ENCODE measurements at regions not wholly inside any gene's neighbourhood (a gene's known extent, or its start where the extent isn't known, plus 50 kb on each side); places are given as distances from the start of the nearest gene placed in this dataset.
A peak's percentile ranks its signal among the peaks of the same experiment; 100 is the strongest.

DNA sequence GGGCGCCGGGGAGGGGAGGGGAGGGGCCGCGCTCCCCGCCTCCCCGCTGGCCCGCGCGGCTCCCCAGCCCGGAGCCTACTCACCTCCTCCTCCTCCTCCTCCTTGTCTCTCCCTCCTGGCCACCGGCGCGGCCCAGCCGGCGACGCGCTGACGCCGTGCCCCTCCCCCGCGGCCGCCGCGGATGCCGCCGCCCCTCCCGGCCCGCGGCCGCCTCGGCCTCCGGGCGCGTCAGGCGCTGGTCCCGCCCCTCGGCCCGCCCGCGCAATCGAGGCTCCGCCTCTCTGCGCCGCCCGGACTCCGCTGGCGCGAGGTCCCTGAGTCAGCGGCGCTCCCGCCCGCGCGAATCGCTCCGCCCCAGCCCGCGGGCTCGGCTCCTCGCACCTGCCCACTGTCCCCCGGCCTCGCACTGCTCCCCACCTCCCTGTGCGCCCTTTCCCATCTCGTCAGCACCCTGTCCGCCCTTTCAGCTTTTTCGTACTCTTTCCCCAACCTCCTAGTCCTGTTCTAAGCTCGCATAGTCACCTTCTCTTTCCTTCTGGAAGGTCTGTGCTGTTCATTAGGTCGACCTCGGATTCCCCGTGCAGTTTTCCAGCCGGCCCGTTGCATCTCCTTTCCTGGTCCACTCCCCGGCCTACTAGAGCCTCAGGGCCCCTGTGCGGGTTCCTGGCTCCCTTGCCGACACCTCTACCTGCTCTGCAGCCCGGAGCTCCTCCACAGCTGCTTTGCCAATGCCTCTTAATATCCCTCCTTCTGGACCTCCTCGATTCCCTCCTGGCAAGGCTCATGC lies 187.4 kb downstream of the ZEB2 start (continued):
- TF ChIP-seq, protein P1, sequence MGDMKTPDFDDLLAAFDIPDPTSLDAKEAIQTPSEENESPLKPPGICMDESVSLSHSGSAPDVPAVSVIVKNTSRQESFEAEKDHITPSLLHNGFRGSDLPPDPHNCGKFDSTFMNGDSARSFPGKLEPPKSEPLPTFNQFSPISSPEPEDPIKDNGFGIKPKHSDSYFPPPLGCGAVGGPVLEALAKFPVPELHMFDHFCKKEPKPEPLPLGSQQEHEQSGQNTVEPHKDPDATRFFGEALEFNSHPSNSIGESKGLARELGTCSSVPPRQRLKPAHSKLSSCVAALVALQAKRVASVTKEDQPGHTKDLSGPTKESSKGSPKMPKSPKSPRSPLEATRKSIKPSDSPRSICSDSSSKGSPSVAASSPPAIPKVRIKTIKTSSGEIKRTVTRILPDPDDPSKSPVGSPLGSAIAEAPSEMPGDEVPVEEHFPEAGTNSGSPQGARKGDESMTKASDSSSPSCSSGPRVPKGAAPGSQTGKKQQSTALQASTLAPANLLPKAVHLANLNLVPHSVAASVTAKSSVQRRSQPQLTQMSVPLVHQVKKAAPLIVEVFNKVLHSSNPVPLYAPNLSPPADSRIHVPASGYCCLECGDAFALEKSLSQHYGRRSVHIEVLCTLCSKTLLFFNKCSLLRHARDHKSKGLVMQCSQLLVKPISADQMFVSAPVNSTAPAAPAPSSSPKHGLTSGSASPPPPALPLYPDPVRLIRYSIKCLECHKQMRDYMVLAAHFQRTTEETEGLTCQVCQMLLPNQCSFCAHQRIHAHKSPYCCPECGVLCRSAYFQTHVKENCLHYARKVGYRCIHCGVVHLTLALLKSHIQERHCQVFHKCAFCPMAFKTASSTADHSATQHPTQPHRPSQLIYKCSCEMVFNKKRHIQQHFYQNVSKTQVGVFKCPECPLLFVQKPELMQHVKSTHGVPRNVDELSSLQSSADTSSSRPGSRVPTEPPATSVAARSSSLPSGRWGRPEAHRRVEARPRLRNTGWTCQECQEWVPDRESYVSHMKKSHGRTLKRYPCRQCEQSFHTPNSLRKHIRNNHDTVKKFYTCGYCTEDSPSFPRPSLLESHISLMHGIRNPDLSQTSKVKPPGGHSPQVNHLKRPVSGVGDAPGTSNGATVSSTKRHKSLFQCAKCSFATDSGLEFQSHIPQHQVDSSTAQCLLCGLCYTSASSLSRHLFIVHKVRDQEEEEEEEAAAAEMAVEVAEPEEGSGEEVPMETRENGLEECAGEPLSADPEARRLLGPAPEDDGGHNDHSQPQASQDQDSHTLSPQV (IDR thresholded peaks at IDR 0.05): peak; percentile 78
- TF ChIP-seq, protein P2, sequence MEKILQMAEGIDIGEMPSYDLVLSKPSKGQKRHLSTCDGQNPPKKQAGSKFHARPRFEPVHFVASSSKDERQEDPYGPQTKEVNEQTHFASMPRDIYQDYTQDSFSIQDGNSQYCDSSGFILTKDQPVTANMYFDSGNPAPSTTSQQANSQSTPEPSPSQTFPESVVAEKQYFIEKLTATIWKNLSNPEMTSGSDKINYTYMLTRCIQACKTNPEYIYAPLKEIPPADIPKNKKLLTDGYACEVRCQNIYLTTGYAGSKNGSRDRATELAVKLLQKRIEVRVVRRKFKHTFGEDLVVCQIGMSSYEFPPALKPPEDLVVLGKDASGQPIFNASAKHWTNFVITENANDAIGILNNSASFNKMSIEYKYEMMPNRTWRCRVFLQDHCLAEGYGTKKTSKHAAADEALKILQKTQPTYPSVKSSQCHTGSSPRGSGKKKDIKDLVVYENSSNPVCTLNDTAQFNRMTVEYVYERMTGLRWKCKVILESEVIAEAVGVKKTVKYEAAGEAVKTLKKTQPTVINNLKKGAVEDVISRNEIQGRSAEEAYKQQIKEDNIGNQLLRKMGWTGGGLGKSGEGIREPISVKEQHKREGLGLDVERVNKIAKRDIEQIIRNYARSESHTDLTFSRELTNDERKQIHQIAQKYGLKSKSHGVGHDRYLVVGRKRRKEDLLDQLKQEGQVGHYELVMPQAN (IDR thresholded peaks at IDR 0.05; ENCODE audit: borderline replicate concordance): 0 out of 2 replicates have a peak, but pooled peaks have one; percentile 37
- TF ChIP-seq XRCC3 (IDR thresholded peaks at IDR 0.05) (no peak), SMAD1 (IDR thresholded peaks at IDR 0.05; ENCODE audit: low read depth, low read length, partially characterized antibody) (no peak), ZSCAN29 (IDR thresholded peaks at IDR 0.05) (no peak; the same call in 1 of the 2 replicates), KLF16 (IDR thresholded peaks at IDR 0.05) (no peak), SETDB1 (IDR thresholded peaks at IDR 0.05; ENCODE audit: low read length) (no peak), STAT5A (IDR thresholded peaks at IDR 0.05; ENCODE audit: borderline replicate concordance, low read length) (no peak), NFXL1 (CRISPR knock-in tag; IDR thresholded peaks at IDR 0.05) (no peak), KDM1A (IDR thresholded peaks at IDR 0.05) (no peak; a peak in 1 of 4 replicates), BRCA1 (IDR thresholded peaks at IDR 0.05) (no peak), BRCA1 (CRISPR knock-in tag; IDR thresholded peaks at IDR 0.05) (no peak), POU5F1 (IDR thresholded peaks at IDR 0.05; ENCODE audit: borderline replicate concordance, low read depth, low read length, partially characterized antibody) (no peak), ETV5 (CRISPR knock-in tag; IDR thresholded peaks at IDR 0.05; ENCODE audit: low read depth) (no peak)
- TF ChIP-seq, protein P3, sequence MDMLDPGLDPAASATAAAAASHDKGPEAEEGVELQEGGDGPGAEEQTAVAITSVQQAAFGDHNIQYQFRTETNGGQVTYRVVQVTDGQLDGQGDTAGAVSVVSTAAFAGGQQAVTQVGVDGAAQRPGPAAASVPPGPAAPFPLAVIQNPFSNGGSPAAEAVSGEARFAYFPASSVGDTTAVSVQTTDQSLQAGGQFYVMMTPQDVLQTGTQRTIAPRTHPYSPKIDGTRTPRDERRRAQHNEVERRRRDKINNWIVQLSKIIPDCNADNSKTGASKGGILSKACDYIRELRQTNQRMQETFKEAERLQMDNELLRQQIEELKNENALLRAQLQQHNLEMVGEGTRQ (CRISPR knock-in tag; IDR thresholded peaks at IDR 0.05): no peak
